Smooth muscle cell (in vitro differentiated cells): ENCODE measurements at regions not wholly inside any gene's neighbourhood (a gene's known extent, or its start where the extent isn't known, plus 50 kb on each side); places are given as distances from the start of the nearest gene placed in this dataset.
A peak's percentile ranks its signal among the peaks of the same experiment; 100 is the strongest.

Experiments used
- DNase-seq: peaks from one replicate; lab custom pipeline; 2025; ENCODE audit not compliant: unreplicated experiment; lab: John Stamatoyannopoulos, UW
- H2AFZ ChIP-seq: fragments of 200-600 bp; sonication (generic); 2 replicates; pipeline ENCODE4 v1.6.0; 2016; ENCODE audit warnings: antibody characterized with exemption, low read depth, mild to moderate bottlenecking
- H3F3A ChIP-seq: fragments of 200-600 bp; sonication (generic); 2 replicates; pipeline ENCODE4 v1.6.0; 2017; ENCODE audit warnings: antibody characterized with exemption, low read depth
- H3K27ac ChIP-seq: fragments of 200-600 bp; sonication (generic); 2 replicates; pipeline ENCODE4 v1.5.1; 2016; ENCODE audit warnings: low read depth, mild to moderate bottlenecking
- H3K27me3 ChIP-seq: fragments of 200-600 bp; sonication (generic); 2 replicates; pipeline ENCODE4 v1.6.1; 2016; ENCODE audit warnings: low read depth, mild to moderate bottlenecking
- H3K36me3 ChIP-seq: fragments of 200-600 bp; sonication (generic); 2 replicates; pipeline ENCODE4 v1.5.1; 2016; ENCODE audit warnings: low read depth
- H3K4me1 ChIP-seq: fragments of 200-600 bp; sonication (generic); 2 replicates; pipeline ENCODE4 v1.5.1; 2016; ENCODE audit warnings: low read depth
- H3K4me2 ChIP-seq: fragments of 200-600 bp; sonication (generic); 2 replicates; pipeline ENCODE4 v1.6.0; 2016; ENCODE audit warnings: mild to moderate bottlenecking
- H3K4me3 ChIP-seq: fragments of 200-600 bp; sonication (generic); 2 replicates; pipeline ENCODE4 v1.5.1; 2016; ENCODE audit warnings: mild to moderate bottlenecking
- H3K79me2 ChIP-seq: fragments of 200-600 bp; sonication (generic); 2 replicates; pipeline ENCODE4 v1.6.0; 2016; ENCODE audit warnings: low read depth, mild to moderate bottlenecking
- H3K9ac ChIP-seq: fragments of 200-600 bp; sonication (generic); 2 replicates; pipeline ENCODE4 v1.6.0; 2016; ENCODE audit warnings: low read depth
- H3K9me3 ChIP-seq: fragments of 200-600 bp; sonication (generic); replicated peaks from 2 replicates; pipeline ENCODE4 v1.5.1; 2016; ENCODE audit warnings: low read depth
- H4K20me1 ChIP-seq: fragments of 200-600 bp; sonication (generic); 2 replicates; pipeline ENCODE4 v1.6.0; 2016; ENCODE audit warnings: low read depth
- CTCF ChIP-seq: fragments of 200-600 bp; sonication (generic); IDR thresholded peaks from 2 replicates; pipeline ENCODE4 v1.5.1; 2017; ENCODE audit warnings: borderline replicate concordance, mild to moderate bottlenecking, antibody characterized with exemption; ENCODE audit not compliant: insufficient read depth, poor library complexity, severe bottlenecking
- WGBS: methylation state at CpG from one replicate; pipeline ENCODE4 v1.1.7; 2016; ENCODE audit warnings: low lambda C conversion rate; 5-methylcytosine and 5-hydroxymethylcytosine counted together

GRCh38 chr1:201624741-201625225 lies 85.9 kb downstream of the NAV1 start:
- H3K4me2 ChIP-seq = peak overlapping the region; percentile 48
- H3K4me3 ChIP-seq = no peak overlapping the region
- H3K27ac ChIP-seq = peak overlapping the region; percentile 67
- no peak for TF ChIP-seq CTCF
- peaks cover 66% of the 10 kb centered on the region for H4K20me1 ChIP-seq
- H2AFZ ChIP-seq = no peak overlapping the region
- no peak for DNase-seq
- H3K36me3 ChIP-seq = no peaks in the 10 kb centered on the region
- peaks cover 43% of the 10 kb centered on the region for H3K79me2 ChIP-seq
- WGBS = 49% methylated on average over 4 of the region's 4 CpGs
- H3K9me3 ChIP-seq = no peaks in the 10 kb centered on the region
- H3K27me3 ChIP-seq = no peaks in the 10 kb centered on the region
- peaks cover 21% of the 10 kb centered on the region for H3F3A ChIP-seq
- H3K9ac ChIP-seq = no peak overlapping the region
- H3K4me1 ChIP-seq = peaks cover 11% of the 10 kb centered on the region

- peak; percentile 4 for TF ChIP-seq CTCF
- no peak for DNase-seq
- 47% methylated on average over 3 of the region's 3 CpGs for WGBS
- no peak overlapping the region for H2AFZ ChIP-seq
- peaks cover 11% of the 10 kb centered on the region for H3K4me1 ChIP-seq
- peak overlapping the region; percentile 37 for H3K4me2 ChIP-seq
- H3F3A ChIP-seq = peaks cover 21% of the 10 kb centered on the region
- no peaks in the 10 kb centered on the region for H3K27me3 ChIP-seq
- no peak overlapping the region for H3K4me3 ChIP-seq
- peak overlapping the region; percentile 0 for H3K9ac ChIP-seq
- H3K36me3 ChIP-seq = no peaks in the 10 kb centered on the region
- H3K9me3 ChIP-seq = no peaks in the 10 kb centered on the region
- H4K20me1 ChIP-seq = peaks cover 61% of the 10 kb centered on the region
- H3K27ac ChIP-seq = peak overlapping the region; percentile 67
- peaks cover 38% of the 10 kb centered on the region for H3K79me2 ChIP-seq
Measured at GRCh38 chr1:201625226-201625761, 86.4 kb downstream of the NAV1 start.

- DNase-seq = no peak
- Histone ChIP-seq H3K4me2 (peak overlapping the region; percentile 37), H3K4me3 (no peak overlapping the region), H3K9me3 (no peaks in the 10 kb centered on the region), H3K27ac (peak overlapping the region; percentile 67), H3K9ac (peak overlapping the region; percentile 0), H3K4me1 (peaks cover 11% of the 10 kb centered on the region), H3K36me3 (no peaks in the 10 kb centered on the region), H3F3A (peaks cover 21% of the 10 kb centered on the region), H2AFZ (no peak overlapping the region), H4K20me1 (peaks cover 60% of the 10 kb centered on the region), H3K27me3 (no peaks in the 10 kb centered on the region), H3K79me2 (peaks cover 32% of the 10 kb centered on the region)
- WGBS = 54% methylated on average over 3 of the region's 3 CpGs
- no peak for TF ChIP-seq CTCF
Measured at GRCh38 chr1:201625851-201626251, 86.9 kb downstream of the NAV1 start.
